Nephron (organoid): ENCODE measurements at regions not wholly inside any gene's neighbourhood (a gene's known extent, or its start where the extent isn't known, plus 50 kb on each side); places are given as distances from the start of the nearest gene placed in this dataset.

Experiments
- H3K27ac Mint-ChIP-seq, 3 experiments: 2 replicates each; pipeline ENCODE4 v1.8.0; 2020; ENCODE audit warnings: mixed read lengths in 3 of 3, mild to moderate bottlenecking in 2 of 3, moderate library complexity in 1 of 3
- H3K27me3 Mint-ChIP-seq: 2 replicates; pipeline ENCODE4 v1.8.0; 2021; ENCODE audit warnings: low read depth, mild to moderate bottlenecking, moderate library complexity, mixed read lengths
- H3K36me3 Mint-ChIP-seq: 2 replicates; pipeline ENCODE4 v1.8.0; 2020; ENCODE audit warnings: low read depth, mixed read lengths
- H3K4me1 Mint-ChIP-seq: 2 replicates; pipeline ENCODE4 v1.8.0; 2020; ENCODE audit warnings: mixed read lengths
- H3K4me3 Mint-ChIP-seq, 3 experiments: 2 replicates each; pipeline ENCODE4 v1.8.0; 2020; ENCODE audit warnings: mild to moderate bottlenecking in 3 of 3, mixed read lengths in 3 of 3, moderate library complexity in 2 of 3
- H3K9me3 Mint-ChIP-seq: 2 replicates; pipeline ENCODE4 v1.8.0; 2020; ENCODE audit warnings: mixed read lengths
- TF ChIP-seq, protein P1 (sequence below), 3 experiments: fragments of 200-600 bp; sonication (generic); IDR thresholded peaks; one replicate each; pipeline ENCODE4 v1.5.0; 2021; ENCODE audit warnings: antibody characterized with exemption in 3 of 3; ENCODE audit not compliant: unreplicated experiment in 3 of 3

DNA sequence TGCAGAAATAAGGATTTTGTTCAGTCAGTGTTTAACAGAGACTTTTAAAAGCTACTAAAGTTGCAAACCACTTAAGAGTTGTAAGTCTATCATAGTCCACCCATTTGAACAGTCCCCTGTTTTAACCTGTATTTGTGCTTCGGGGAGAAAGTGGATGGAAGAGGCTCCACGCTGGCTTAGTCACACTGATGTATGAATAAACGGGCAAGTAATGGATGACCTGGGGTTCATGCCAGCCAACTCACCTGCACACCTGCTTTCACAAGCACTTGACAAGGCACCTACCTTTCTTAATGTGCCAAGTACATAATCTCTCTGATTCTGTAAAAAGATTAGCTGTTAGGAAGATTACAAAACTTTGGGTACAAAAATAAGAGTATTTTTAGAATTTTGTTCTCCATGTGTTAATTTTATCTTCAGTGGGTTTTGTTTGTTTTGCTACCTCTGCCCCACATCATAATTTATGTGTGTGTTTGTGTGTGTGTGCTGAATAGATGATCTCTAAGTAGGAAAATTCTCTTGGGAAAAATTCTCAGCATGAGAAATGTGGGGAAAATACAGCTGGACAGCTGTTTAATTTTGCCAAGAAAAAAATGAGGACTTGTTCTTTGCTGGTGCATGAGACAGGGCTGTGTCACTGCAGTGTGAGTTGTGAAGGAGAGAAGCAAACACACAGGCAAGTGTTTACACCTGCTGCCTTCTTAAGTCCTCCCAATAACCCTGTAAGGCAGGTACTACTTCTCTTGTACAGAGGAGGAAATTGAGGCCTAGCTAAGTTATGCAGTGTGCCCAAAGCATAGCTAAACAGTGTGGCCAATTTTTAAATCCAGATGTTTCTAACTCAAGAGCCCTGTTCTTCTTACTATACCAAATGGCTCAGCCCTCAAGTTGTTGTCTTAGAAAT, 181.2 kb upstream of the IL12A start:
- H3K27me3 Mint-ChIP-seq, result no peaks in the 10 kb centered on the region
- TF ChIP-seq, protein P1, sequence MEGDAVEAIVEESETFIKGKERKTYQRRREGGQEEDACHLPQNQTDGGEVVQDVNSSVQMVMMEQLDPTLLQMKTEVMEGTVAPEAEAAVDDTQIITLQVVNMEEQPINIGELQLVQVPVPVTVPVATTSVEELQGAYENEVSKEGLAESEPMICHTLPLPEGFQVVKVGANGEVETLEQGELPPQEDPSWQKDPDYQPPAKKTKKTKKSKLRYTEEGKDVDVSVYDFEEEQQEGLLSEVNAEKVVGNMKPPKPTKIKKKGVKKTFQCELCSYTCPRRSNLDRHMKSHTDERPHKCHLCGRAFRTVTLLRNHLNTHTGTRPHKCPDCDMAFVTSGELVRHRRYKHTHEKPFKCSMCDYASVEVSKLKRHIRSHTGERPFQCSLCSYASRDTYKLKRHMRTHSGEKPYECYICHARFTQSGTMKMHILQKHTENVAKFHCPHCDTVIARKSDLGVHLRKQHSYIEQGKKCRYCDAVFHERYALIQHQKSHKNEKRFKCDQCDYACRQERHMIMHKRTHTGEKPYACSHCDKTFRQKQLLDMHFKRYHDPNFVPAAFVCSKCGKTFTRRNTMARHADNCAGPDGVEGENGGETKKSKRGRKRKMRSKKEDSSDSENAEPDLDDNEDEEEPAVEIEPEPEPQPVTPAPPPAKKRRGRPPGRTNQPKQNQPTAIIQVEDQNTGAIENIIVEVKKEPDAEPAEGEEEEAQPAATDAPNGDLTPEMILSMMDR (IDR thresholded peaks at IDR 0.05; ENCODE audit: unreplicated experiment in 3 of 3), result no peak
- no peak overlapping the region for H3K4me3 Mint-ChIP-seq
- peaks cover 40% of the 10 kb centered on the region for H3K4me1 Mint-ChIP-seq
- H3K27ac Mint-ChIP-seq, result peak overlapping the region in 1 of 3 experiments; percentile 46
- peaks cover 3% of the 10 kb centered on the region for H3K36me3 Mint-ChIP-seq
- H3K9me3 Mint-ChIP-seq, result no peaks in the 10 kb centered on the region

DNA sequence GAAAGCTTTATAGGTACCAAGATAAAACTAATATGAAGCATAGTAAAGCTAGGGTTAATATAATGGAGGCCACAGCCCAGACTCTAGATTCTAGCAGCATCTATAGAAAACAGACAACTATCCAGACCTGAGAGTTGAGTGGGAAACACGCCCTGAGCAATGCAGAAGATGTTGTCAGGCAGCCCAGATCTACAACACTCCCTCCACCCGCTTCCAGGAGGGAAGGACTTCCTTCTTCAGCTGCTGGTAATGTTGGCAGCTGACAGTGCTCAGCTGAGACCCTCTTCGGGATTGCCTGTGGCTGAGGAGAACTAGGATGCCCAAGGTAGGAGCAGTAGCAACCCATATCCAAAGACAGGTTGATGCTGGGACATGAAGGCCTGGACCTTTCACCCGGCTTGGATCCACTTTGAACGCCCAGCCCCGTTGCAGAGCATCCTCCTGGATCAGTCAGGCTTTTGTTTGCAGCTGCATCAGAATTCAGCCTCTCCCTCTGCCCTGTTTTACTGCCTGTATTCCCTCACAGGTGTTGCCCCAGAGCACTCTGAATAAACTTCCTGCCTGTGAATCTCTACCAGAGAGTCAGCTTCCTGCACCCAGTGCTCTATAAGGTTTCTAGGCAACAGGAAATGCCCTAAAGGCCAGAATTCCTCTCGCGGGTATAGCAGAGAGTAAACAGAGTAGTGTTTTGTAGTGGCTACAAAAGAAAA, 174.7 kb upstream of the IL12A start:
- Mint-ChIP-seq H3K36me3 (peaks cover 7% of the 10 kb centered on the region), H3K4me3 (no peak overlapping the region), H3K4me1 (no peaks in the 10 kb centered on the region), H3K27me3 (no peaks in the 10 kb centered on the region), H3K9me3 (no peaks in the 10 kb centered on the region), H3K27ac (no peak overlapping the region)
- TF ChIP-seq, protein P1 (IDR thresholded peaks at IDR 0.05; ENCODE audit: unreplicated experiment in 3 of 3), result no peak

DNA sequence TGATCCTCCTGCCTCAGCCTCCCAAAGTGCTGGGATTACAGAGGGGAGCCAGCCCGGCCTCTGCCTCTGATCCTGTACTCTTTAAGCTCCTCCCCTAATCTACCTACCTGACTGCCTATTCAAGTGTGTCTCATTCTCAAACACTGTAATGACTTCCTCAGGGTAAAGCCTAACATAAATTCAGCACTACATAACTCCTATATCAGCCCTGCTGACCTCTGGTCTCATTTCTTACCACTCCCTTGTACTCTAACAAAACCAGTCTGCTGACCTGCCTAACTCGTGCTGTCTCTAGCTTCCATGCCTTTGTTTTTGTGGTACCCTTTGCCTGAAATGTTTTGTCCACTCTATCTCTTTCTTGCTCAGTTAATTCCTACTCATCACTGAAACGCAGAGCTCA, 172.1 kb upstream of the IL12A start:
- Mint-ChIP-seq H3K27me3 (no peaks in the 10 kb centered on the region), H3K4me3 (no peak overlapping the region), H3K27ac (no peak overlapping the region), H3K9me3 (no peaks in the 10 kb centered on the region), H3K36me3 (peaks cover 4% of the 10 kb centered on the region), H3K4me1 (peaks cover 6% of the 10 kb centered on the region)
- TF ChIP-seq, protein P1 (IDR thresholded peaks at IDR 0.05; ENCODE audit: unreplicated experiment in 3 of 3), result no peak

DNA sequence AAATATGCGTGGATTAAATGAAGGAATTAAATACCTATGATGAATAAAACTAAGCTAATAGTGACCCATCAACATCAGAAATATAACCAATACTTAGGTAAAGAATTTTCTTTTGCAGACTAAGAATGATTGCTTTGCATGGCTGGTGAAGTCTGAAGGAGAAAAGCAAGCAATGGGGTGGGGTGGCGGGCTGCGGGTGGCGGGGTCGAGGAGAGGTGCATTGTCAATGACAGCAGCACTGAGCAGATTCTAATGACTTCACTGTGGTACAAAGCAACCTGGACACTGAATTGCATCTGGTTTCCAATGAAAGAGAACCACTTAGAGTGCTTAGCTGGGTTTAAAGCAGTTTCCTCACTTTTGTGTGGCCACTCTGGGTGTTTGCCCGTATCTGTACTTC, 171.5 kb upstream of the IL12A start:
- Mint-ChIP-seq H3K4me3 (no peak overlapping the region), H3K4me1 (peaks cover 8% of the 10 kb centered on the region), H3K27me3 (no peaks in the 10 kb centered on the region), H3K27ac (no peak overlapping the region), H3K9me3 (no peaks in the 10 kb centered on the region), H3K36me3 (peaks cover 4% of the 10 kb centered on the region)
- TF ChIP-seq, protein P1 (IDR thresholded peaks at IDR 0.05; ENCODE audit: unreplicated experiment in 3 of 3), result no peak

DNA sequence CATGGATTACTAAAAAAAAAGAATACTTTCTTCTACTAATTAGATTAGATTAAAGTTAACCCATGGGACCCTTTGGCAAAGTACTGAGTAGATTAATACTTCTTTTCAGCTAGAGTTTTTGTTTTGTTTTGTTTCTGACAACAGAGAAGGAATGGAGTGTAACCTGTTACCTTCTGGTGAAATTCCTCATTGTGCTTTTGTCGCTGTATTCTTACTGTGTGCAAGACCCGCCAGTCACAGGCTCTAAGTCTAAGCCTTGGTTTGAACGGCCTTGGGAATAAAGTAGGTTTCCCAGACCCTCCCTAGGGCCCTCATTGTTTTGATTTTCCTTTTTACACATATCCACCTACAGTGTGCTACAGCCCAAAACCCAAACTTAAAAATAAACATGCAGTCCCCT, 171.1 kb upstream of the IL12A start:
- peak overlapping the region in 2 of 3 experiments; percentile 3 to 12 for H3K27ac Mint-ChIP-seq
- H3K9me3 Mint-ChIP-seq, result no peaks in the 10 kb centered on the region
- peaks cover 11% of the 10 kb centered on the region for H3K4me1 Mint-ChIP-seq
- no peaks in the 10 kb centered on the region for H3K27me3 Mint-ChIP-seq
- H3K36me3 Mint-ChIP-seq, result peaks cover 4% of the 10 kb centered on the region
- TF ChIP-seq, protein P1 (IDR thresholded peaks at IDR 0.05; ENCODE audit: unreplicated experiment in 3 of 3), result no peak
- no peak overlapping the region for H3K4me3 Mint-ChIP-seq
